Fibroblast of villous mesenchyme (primary cell): ENCODE measurements at regions not wholly inside any gene's neighbourhood (a gene's known extent, or its start where the extent isn't known, plus 50 kb on each side); places are given as distances from the start of the nearest gene placed in this dataset.

Experiments used
- DNase-seq: peaks from one replicate; pipeline ENCODE4 v3.0.0-alpha.2; 2010; ENCODE audit warnings: low read depth
- H3K4me3 ChIP-seq: 2 replicates; pipeline ENCODE4 v1.5.1; 2011; ENCODE audit warnings: low read depth, mild to moderate bottlenecking, low read length
- TF ChIP-seq, protein P1 (sequence below): IDR thresholded peaks from 2 replicates; pipeline ENCODE4 v1.5.1; 2012; ENCODE audit warnings: low read depth, mild to moderate bottlenecking, low read length; ENCODE audit not compliant: insufficient read depth

DNA sequence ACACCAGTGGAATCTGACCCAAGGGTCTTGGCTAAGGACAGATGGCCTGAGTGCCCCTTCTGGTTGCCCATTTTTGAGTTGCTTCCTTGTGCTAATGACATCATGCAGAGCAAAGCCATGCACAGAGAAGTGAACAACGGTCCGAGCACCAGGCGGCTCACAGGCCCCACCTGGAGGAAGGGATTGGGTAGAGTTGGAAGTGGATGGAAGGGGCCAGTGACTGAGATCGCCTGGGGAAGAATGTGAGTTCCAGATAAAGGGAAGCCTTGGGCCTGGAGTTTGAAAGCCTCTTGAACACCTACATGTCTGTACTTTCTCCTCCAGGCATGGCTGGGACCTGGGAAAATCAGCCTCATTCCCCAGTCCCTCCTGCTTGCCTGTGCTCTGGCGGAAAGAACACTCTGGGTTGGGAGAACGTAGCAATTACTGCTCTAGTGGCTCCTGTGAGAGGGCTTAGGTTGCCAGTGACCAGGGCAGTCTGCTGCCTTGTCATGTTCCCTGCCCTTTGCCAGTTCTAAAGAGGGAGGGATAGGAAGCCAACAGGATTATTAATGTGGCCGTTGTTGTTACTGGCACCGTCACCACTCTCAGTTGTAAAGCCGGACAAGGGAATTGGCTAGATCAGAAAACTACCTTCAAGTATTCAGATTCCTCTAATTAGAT lies 62.5 kb upstream of the PTPN3 start:
- H3K4me3 ChIP-seq = no peak overlapping the region
- TF ChIP-seq, protein P1, sequence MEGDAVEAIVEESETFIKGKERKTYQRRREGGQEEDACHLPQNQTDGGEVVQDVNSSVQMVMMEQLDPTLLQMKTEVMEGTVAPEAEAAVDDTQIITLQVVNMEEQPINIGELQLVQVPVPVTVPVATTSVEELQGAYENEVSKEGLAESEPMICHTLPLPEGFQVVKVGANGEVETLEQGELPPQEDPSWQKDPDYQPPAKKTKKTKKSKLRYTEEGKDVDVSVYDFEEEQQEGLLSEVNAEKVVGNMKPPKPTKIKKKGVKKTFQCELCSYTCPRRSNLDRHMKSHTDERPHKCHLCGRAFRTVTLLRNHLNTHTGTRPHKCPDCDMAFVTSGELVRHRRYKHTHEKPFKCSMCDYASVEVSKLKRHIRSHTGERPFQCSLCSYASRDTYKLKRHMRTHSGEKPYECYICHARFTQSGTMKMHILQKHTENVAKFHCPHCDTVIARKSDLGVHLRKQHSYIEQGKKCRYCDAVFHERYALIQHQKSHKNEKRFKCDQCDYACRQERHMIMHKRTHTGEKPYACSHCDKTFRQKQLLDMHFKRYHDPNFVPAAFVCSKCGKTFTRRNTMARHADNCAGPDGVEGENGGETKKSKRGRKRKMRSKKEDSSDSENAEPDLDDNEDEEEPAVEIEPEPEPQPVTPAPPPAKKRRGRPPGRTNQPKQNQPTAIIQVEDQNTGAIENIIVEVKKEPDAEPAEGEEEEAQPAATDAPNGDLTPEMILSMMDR = no peak
- DNase-seq = no peak

DNA sequence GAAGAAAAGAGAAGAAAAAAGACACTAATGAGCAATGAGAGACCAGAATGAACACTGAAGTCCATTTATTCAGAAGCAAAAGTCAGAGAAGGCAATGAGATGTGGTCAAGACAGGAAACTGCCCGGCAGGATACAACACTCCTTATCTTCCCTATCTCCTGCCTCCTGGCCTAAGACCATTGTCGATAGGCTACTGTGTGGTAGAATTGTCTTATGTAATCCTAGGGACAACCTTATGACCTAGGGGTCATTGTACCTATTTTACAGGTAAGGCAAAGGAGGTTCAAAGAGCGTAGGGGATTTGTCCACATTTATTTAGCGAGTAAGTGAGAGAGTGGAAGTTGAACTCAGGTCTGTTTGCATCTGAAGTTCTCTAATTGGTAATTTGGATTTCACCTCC lies 63.0 kb upstream of the PTPN3 start:
- TF ChIP-seq, protein P1 = no peak
- DNase-seq = no peak
- H3K4me3 ChIP-seq = no peak overlapping the region

DNA sequence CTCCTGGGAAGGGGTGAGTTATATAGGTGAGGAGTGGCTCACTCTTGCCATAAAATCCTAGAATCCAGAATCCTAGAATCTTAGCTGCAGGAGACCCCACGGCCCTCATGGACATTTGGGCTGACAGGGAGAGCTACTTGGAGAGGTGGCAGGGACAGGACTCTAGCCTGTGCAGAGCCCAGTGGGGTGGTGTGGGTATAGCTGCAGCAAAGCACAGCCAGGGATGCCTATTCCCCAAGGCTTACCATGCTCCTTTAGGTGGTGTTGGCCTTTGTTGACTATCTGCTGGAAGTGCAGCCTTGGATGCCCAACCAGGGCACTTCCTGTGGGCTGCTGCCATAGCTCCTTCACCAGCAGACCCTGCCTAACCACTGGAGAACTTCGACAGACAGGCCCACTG lies 70.0 kb upstream of the PTPN3 start:
- H3K4me3 ChIP-seq = no peak overlapping the region
- DNase-seq = no peak
- TF ChIP-seq, protein P1 = no peak

DNA sequence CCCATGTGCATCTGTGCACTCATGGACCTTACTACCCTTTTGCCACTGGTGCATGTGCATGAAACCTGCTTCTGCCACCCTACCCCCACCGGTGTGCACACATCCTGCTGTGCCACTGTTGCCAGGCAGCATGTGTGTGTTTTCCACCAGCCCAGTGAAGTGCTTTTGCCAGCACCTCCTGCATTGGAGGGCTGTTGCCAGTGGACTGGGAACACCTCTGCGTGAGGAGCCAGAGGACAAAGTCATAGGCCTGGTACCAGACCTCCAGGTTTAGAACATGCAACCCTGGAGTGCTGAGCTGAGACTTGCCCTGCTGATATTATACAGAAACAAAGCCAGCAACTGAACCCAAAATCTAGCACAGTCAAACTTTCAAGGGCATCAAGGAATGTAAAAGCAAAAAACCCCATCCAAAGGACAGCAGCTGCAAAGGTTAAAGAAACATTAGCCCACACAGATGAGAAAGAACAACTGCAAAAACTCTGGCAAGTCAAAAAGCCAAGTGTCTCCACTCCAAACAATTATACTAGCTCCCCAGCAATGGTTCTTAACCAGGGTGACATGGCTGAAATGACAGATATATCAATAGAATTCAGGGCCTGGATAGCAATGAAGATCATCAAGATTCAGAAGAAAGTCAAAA lies 70.6 kb upstream of the PTPN3 start:
- no peak for DNase-seq
- no peak overlapping the region for H3K4me3 ChIP-seq
- TF ChIP-seq, protein P1 = no peak

DNA sequence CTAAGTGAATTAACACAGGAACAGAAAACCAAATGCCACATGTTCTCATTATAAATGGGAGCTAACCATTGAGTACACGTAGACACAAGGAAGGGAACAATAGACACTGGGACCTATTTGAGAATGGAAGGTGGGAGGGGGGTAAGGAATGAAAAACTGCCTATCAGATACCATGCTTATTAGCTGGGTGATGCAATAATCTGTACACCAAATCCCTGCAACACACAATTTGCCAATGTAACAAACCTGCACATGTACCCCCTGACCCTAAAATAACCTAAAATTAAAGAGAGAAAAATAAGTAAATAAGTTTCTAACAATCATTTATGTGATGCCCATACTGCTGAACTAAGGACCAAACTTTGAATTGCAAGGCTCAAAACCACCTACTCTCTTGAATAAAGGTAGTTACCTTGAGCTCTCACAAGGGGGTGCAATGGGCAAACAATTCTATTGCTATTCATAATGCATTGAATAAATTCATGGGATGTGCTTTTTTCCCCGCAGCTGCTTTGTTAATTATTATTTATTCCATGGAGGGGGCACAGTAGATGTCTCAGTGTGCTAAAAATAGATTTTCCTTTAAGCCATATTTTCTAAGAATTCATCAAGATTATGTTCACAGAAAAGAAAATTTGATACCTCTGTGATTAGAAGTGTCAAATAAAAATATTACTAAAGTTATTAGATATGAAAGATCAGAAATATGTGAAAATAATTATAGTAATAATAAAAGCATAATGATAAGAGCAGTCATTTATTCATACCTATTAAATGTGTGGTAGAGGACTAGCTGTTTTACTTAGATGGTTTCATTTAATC lies 76.2 kb upstream of the PTPN3 start:
- TF ChIP-seq, protein P1 = peak; percentile 72
- no peak overlapping the region for H3K4me3 ChIP-seq
- DNase-seq = peak; percentile 66

DNA sequence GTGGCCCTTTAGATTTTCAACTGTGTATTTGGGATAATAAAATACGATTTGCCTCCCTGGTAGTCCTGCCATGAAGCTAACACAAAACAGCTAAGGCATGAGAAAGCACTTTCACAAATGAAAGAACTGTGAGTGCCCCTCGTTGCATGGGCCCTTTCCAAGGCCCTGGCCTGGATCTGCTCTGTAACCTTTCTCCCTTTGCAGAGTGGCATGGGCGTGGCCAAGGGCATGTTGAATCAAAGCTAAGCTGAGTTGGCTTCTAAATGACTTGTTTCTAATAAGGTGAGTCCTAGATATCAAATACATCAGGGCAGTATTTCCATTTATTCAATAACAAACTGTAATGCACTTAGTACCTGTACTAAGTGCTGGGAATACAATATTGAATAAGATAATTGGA lies 78.7 kb upstream of the PTPN3 start:
- DNase-seq = no peak
- no peak overlapping the region for H3K4me3 ChIP-seq
- TF ChIP-seq, protein P1 = no peak
